ENCODE measurements at regions not wholly inside any gene's neighbourhood (a gene's known extent, or its start where the extent isn't known, plus 50 kb on each side); places are given as distances from the start of the nearest gene placed in this dataset.
"Not testable (repeated sequence)": the region's sequence is repeated elsewhere in the genome, so short reads cannot be mapped to it uniquely, and the experiment has no call there.

DNA sequence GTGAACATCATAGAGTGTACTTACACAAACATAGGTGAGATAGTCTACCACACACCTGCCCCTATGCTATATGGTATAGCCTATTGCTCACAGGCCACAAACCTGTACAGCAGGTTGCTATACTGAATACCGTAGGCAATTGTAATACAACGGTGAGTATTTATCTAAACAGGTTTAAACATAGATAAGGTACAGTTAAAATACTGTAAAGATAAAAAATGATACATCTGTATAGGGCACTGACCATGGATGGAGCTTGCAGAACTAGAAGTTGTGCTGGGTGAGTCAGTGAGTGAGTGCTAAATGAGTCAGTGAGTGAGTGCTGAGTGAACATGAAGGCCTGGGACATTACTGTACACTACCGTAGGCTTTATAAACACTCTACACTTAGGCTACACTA lies 267.0 kb upstream of the HS6ST1 start:
- DNase-seq = no peak

DNA sequence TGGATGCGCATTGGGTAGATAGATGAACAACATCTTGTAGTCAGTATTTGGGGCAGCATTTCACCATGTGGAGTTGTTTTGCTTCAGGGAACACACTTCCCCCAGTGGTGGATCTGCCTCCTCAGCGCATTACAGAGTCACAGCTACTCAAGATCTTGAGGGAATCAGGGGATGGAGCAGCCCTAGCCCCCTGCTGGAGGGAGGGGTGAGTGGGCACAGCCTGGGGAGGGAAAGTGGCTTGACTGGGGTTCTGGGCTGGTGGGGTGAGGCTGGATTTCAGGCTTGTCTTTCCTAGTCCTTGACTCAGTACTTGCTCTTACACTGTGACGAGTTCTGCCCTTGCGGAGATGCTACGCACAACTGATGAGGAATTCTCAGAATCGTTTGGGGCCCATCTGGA lies 271.0 kb upstream of the HS6ST1 start:
- DNase-seq = no peak

DNA sequence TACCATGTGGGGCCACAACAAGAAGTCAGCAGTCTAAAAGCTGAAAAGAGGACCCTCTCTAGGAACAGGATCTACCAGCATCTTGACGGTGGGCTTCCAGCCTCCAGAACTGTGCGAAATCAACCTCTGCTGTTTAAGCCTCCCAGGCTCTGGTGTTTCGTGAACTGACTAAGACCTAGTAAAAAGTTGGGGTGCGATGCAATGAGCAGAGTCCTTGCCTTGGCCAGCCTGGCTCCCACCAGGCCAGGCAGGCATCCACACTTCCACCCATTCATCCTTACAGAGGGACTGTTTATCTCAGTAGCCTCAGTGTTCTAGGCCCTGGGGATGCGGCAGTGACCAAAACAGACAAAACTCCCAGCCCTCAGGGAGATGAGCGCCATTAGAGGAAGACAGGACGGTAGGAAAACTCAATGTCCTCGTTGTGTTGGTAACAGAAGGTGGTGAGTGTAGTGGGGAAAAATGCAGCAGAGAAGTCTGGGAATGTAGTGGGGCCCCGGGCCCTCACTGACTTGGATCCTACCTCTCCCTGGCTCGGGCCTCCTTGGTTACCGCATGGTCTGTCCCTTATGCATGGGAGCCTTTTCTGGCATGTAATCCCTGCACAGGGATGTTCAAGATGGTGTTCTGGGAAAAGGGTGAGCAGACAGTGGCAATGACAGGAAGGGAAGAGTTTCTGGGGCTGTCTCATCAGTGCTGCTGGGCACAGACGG lies 271.8 kb upstream of the HS6ST1 start:
- no peak for DNase-seq

GRCh38 chr2:128591022-128591860 lies 272.6 kb upstream of the HS6ST1 start:
- no peak for DNase-seq

GRCh38 chr2:128591861-128592822 lies 273.5 kb upstream of the HS6ST1 start:
- DNase-seq = no peak

GRCh38 chr2:128593518-128593878 lies 274.8 kb upstream of the HS6ST1 start:
- DNase-seq = no peak

GRCh38 chr2:128593879-128594650 lies 275.4 kb upstream of the HS6ST1 start:
- peak; percentile 56 for DNase-seq

DNA sequence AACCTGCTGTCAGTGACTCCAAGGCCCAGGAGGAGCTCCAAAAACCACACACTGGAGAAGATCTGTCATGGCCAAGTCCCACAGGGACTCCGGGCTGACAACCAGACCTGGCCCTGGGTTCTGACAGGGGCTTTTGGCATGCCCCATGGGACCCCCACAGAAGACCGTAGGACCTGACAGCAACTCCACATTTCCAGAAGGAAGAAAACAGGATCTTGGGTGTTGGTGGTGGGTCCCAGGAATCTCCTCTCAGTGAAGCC lies 275.9 kb upstream of the HS6ST1 start:
- no peak for DNase-seq

DNA sequence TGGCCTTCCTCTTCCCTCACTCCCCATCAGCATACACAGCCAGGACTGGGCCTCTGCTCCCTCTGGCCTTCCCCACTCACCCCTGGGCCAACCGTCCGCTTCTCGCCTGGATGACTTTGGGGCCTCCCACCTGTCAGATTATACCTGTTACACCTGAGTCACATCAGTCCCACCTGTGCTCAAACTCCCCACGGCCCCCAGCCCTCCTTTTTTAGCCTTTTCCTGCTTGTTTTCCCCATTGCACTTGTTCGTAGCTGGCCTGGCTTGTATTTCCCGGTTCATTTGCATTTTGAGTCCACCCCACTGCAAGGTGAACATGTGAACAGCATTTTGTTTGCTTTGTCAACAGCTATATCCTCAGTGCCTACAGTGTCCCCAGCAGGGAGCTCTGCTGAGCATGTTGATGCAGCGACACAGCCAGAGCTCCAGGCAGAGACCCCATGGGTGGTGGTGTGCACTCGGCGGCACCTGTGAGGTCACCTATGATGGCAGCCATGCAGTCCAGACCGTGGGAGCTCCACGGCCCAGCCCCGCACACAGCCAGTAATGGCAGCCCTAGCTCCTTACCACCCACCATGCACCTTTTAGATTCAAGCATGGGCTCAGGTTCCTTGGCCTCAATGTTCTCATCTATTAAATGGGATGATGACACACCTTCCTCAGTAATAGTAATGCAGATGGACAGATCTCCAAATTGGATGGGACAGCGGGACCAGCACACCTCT lies 276.4 kb upstream of the HS6ST1 start:
- DNase-seq = no peak

DNA sequence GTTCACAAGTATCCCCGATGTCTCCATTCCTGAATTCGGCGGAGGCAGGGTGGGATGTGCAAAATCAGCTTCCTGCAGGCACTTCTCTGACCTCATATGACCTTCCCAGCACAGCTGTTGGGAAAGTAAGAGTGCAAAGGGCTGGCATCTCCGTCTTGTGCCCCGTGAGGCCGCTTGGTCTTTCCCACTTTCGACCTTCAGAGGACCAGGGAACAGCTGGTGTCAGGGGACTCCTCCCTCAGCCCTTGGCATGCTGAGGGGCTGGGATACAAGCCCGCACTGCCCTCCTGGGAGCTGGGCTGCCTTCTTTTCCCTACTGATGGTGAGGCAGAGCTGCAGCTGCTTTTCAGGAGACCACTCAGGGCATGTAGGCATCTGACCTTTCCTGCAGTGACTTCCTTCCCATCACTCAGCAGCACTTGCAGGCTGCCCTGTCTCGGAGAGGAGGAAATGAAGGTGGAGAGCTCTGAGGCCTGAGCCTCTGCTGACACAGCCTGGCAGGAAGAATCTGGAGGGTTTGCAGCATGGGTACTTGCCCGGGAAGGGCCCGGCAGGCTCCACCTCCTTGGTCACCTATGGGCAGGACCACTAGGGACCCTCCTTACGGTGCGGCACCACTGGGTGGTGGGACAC lies 277.2 kb upstream of the HS6ST1 start:
- no peak for DNase-seq

- no peak for DNase-seq
These were observed 277.9 kb upstream of the HS6ST1 start for GRCh38 chr2:128596396-128597120.

- DNase-seq = no peak
These were observed 278.6 kb upstream of the HS6ST1 start for GRCh38 chr2:128597121-128597762.

DNA sequence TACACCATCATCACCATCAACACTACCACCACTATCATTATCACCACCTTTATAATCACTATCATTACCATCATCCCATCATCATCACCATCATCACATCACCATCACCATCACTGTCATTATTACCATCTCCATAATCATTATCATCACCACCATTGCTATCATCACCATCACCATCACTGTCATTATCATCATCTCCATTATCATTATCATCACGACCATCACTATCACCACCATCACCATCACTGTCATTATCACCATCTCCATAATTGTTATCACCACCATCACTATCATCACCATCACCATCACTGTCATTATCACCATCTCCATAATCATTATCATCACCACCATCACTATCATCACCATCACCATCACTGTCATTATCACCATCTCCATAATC lies 279.6 kb upstream of the HS6ST1 start:
- not testable (repeated sequence) for DNase-seq

DNA sequence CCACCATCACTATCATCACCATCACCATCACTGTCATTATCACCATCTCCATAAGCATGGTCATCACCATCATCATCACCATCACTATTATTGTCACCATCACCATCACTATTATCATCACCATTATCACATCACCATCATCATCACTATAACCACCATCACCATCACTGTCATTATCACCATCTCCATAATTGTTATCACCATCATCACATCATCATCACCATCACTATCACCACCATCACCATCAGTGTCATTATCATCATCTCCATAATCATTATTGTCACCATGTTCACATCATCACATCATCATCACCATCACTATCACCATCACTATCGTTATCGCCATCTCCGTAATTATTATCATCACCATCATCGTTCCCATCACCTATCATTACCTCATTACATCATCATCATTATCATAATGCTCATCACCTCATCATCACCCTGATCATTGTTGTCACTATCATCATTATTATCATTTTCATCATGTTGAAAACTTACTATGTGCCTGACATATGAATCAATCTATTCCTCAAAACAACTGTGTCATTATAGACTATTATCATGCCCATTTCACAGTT lies 280.3 kb upstream of the HS6ST1 start:
- DNase-seq = no peak

DNA sequence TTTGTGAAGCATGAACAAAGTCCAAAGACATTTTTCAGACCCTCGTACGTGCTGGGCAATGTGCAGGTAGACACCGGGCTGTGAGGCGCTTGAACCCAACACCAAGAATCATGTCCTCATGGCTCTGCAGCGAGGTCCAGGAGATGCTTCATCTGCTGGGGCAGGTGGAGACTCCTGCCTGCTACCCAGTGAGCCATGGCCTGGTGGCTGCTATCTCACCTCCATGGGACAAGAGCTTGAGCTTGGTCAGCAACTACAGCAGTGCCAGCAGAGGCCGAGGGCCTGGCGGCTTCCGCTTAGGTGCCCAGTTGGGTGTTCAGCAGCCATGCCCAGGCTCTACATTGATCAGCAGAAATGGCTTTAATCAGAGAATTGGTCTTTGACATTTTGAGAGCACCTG lies 281.0 kb upstream of the HS6ST1 start:
- DNase-seq = no peak

GRCh38 chr2:128600581-128601297 lies 282.1 kb upstream of the HS6ST1 start:
- no peak for DNase-seq

- no peak for DNase-seq
These were observed 282.8 kb upstream of the HS6ST1 start for GRCh38 chr2:128601298-128602037.

DNA sequence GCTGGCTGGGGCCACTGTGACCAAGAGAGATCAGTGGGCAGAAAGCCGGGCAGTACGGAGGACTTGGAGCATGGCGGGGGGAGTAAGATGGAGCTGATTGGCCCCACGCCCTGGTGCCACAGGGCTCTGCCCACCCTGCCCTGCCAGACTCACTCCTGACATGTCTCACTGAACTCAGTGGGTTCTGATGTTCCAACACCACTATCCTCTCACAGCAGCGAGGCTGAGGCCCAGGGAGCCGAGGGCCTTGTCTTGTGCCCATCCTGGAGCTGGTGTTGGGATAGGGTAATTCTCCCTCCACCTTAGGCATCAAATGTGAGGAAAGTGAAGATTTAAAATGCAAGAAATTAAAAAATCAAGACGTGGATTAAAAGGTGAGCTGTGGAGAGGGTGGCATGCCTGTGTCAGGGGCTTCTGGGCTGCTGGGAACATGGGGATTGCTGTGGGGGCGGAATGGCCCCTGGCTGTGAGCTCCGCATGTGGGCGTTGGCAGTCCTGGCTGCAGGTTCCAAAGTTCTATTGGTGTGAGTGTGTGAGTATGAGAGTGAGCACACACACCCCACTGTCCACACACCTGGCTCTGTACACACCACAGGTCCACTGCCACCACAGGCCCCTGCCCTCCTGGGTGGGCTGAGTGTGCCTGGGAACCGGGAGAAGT lies 283.5 kb upstream of the HS6ST1 start:
- no peak for DNase-seq

Measured in left hindlimb (tissue), 1 donor.